Ectodermal cell (in vitro differentiated cells): ENCODE measurements at regions not wholly inside any gene's neighbourhood (a gene's known extent, or its start where the extent isn't known, plus 50 kb on each side); places are given as distances from the start of the nearest gene placed in this dataset.
A peak's percentile ranks its signal among the peaks of the same experiment; 100 is the strongest.

ENCODE experiments used
- H3K27ac ChIP-seq: 2 replicates; pipeline ENCODE4 v1.7.0; 2013; ENCODE audit warnings: mild to moderate bottlenecking, low read depth, low read length; ENCODE audit not compliant: insufficient read depth, poor library complexity, severe bottlenecking
- H3K27me3 ChIP-seq: 2 replicates; pipeline ENCODE4 v1.7.0; 2013; ENCODE audit warnings: mild to moderate bottlenecking, low read length; ENCODE audit not compliant: insufficient read depth, control insufficient read depth, poor library complexity, severe bottlenecking
- H3K36me3 ChIP-seq: one replicate; pipeline ENCODE4 v1.7.0; 2013; ENCODE audit warnings: low read length; ENCODE audit not compliant: control insufficient read depth, insufficient read depth
- H3K4me1 ChIP-seq: one replicate; pipeline ENCODE4 v1.7.0; 2013; ENCODE audit warnings: low read length; ENCODE audit not compliant: control insufficient read depth, insufficient read depth
- H3K4me3 ChIP-seq: 2 replicates; pipeline ENCODE4 v1.7.0; 2013; ENCODE audit warnings: low read depth, low read length, control low read depth; ENCODE audit not compliant: insufficient read depth
- H3K9me3 ChIP-seq: 2 replicates; pipeline ENCODE4 v1.7.0; 2013; ENCODE audit warnings: mild to moderate bottlenecking, low read length, moderate library complexity; ENCODE audit not compliant: control insufficient read depth
- WGBS, 2 experiments: methylation state at CpG; one replicate each; pipeline ENCODE4 v1.1.7; 2013; ENCODE audit warnings: missing lambda C conversion rate in 2 of 2; 5-methylcytosine and 5-hydroxymethylcytosine counted together

DNA sequence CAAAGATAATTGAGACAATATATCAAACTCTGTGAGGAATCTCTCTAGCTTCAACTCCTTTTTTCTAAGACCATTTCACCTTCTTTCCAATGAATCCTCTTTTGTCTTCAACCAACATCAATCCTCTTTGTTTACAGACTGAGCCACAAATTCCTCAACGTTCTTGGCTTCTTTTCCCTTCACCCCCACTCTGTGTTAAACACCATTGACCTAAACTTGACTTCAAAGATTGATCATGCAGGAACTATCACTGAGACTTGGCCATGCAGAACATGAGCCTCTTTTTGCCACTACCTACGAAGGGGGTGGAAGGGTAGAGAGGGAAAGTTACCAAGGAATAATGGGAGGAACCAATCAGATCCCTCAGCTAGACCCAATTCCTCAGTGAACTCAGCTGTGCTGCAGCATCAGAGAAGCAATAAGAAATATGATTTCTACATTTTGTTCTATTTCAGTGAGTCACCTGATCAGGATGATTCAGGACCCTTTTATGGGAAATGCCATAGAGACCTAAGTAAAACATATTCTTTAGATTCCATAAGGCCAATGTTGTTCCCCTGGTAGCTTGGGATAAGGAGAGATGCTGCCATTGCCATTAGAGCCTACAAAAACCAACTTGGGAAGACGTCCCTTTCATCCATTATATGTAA, 187.7 kb upstream of the RGMB start:
- H3K9me3 ChIP-seq, result no peaks in the 10 kb centered on the region
- no peak overlapping the region for H3K27ac ChIP-seq
- WGBS, 2 experiments, result 78 to 80% methylated on average over 3 of the region's 3 CpGs
- H3K4me1 ChIP-seq, result no peaks in the 10 kb centered on the region
- no peaks in the 10 kb centered on the region for H3K27me3 ChIP-seq
- H3K4me3 ChIP-seq, result no peak overlapping the region
- no peaks in the 10 kb centered on the region for H3K36me3 ChIP-seq

- H3K4me3 ChIP-seq, result no peak overlapping the region
- H3K27me3 ChIP-seq, result no peaks in the 10 kb centered on the region
- no peaks in the 10 kb centered on the region for H3K9me3 ChIP-seq
- H3K36me3 ChIP-seq, result no peaks in the 10 kb centered on the region
- H3K27ac ChIP-seq, result no peak overlapping the region
- 94 to 95% methylated on average over 4 of the region's 4 CpGs for WGBS, 2 experiments
- no peaks in the 10 kb centered on the region for H3K4me1 ChIP-seq
Measured at GRCh38 chr5:98586581-98586980, 186.9 kb upstream of the RGMB start.

DNA sequence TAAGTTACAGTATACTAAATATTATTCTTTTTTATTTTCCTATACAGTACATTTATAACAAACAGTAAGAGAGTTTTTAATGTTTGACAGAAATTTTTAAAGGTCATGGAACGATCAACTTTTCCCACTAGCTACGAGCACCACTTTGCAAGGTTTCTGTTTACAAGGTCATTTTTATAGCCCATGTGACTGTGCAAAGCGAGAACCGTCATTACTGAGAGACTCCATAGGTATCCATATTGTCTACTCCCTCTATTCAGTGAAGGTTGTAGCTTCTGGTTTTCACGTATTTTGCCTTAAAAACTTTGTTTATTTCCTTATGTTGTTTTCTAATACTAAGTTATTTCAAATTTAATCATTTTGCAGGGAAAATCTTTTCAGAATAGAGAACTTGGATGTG, 186.3 kb upstream of the RGMB start:
- no peaks in the 10 kb centered on the region for H3K4me1 ChIP-seq
- 93 to 95% methylated on average over 4 of the region's 5 CpGs for WGBS, 2 experiments
- no peak overlapping the region for H3K4me3 ChIP-seq
- no peaks in the 10 kb centered on the region for H3K27me3 ChIP-seq
- H3K36me3 ChIP-seq, result no peaks in the 10 kb centered on the region
- no peaks in the 10 kb centered on the region for H3K9me3 ChIP-seq
- no peak overlapping the region for H3K27ac ChIP-seq

GRCh38 chr5:98588215-98588614, 185.2 kb upstream of the RGMB start:
- H3K4me1 ChIP-seq, result no peaks in the 10 kb centered on the region
- H3K27ac ChIP-seq, result no peak overlapping the region
- WGBS, 2 experiments, result 88% methylated on average over 2 of the region's 3 CpGs
- H3K4me3 ChIP-seq, result no peak overlapping the region
- no peaks in the 10 kb centered on the region for H3K27me3 ChIP-seq
- H3K36me3 ChIP-seq, result no peaks in the 10 kb centered on the region
- no peaks in the 10 kb centered on the region for H3K9me3 ChIP-seq

GRCh38 chr5:98593418-98593817, 180.0 kb upstream of the RGMB start:
- Histone ChIP-seq H3K27me3 (no peaks in the 10 kb centered on the region), H3K36me3 (no peaks in the 10 kb centered on the region), H3K4me1 (no peaks in the 10 kb centered on the region), H3K27ac (no peak overlapping the region), H3K9me3 (no peaks in the 10 kb centered on the region), H3K4me3 (no peak overlapping the region)
- 89 to 96% methylated on average over 4 of the region's 4 CpGs for WGBS, 2 experiments

- WGBS, 2 experiments, result 80 to 97% methylated on average over 1 to 3 of the region's 4 CpGs
- H3K4me3 ChIP-seq, result no peak overlapping the region
- H3K4me1 ChIP-seq, result no peaks in the 10 kb centered on the region
- H3K36me3 ChIP-seq, result no peaks in the 10 kb centered on the region
- no peak overlapping the region for H3K27ac ChIP-seq
- H3K27me3 ChIP-seq, result no peaks in the 10 kb centered on the region
- no peaks in the 10 kb centered on the region for H3K9me3 ChIP-seq
Measured at GRCh38 chr5:98594098-98594497, 179.4 kb upstream of the RGMB start.

DNA sequence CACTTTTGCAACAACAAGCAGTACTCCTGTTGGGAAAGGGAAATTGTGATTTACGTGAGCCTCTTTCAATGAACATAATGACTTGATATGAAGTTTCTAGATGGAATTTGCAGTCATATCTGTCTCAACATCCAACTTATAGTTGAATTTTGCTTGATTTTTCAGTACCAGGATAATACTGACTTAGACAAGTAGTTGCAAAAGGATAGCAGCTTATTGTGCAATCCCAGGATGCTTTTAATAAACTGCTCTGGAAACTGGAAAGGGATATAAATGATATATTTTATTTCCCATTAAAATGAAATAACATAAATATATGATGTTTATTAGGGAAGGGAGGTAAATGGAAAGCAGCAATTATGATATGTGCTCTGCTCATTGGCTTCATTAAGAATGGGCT, 174.4 kb upstream of the RGMB start:
- 86 to 100% methylated on average over 1 of the region's 1 CpG for WGBS, 2 experiments
- Histone ChIP-seq H3K4me1 (no peaks in the 10 kb centered on the region), H3K36me3 (no peaks in the 10 kb centered on the region), H3K27me3 (no peaks in the 10 kb centered on the region), H3K9me3 (no peaks in the 10 kb centered on the region), H3K4me3 (no peak overlapping the region), H3K27ac (no peak overlapping the region)

GRCh38 chr5:98602534-98603112, 170.8 kb upstream of the RGMB start:
- no peak overlapping the region for H3K27ac ChIP-seq
- H3K4me1 ChIP-seq, result peaks cover 9% of the 10 kb centered on the region
- H3K27me3 ChIP-seq, result no peaks in the 10 kb centered on the region
- no peaks in the 10 kb centered on the region for H3K9me3 ChIP-seq
- no peaks in the 10 kb centered on the region for H3K36me3 ChIP-seq
- no peak overlapping the region for H3K4me3 ChIP-seq

- Histone ChIP-seq H3K27me3 (no peaks in the 10 kb centered on the region), H3K27ac (no peak overlapping the region), H3K36me3 (no peaks in the 10 kb centered on the region), H3K4me1 (peaks cover 9% of the 10 kb centered on the region), H3K4me3 (no peak overlapping the region), H3K9me3 (no peaks in the 10 kb centered on the region)
- WGBS, 2 experiments, result 81 to 100% methylated on average over 1 to 2 of the region's 2 CpGs
Measured at GRCh38 chr5:98603456-98603855, 170.0 kb upstream of the RGMB start.

- Histone ChIP-seq H3K27me3 (no peaks in the 10 kb centered on the region), H3K27ac (peak overlapping the region; percentile 40), H3K9me3 (no peaks in the 10 kb centered on the region), H3K4me3 (no peak overlapping the region), H3K36me3 (no peaks in the 10 kb centered on the region), H3K4me1 (peaks cover 9% of the 10 kb centered on the region)
- WGBS, 2 experiments, result 67 to 72% methylated on average over 1 of the region's 1 CpG
Measured at GRCh38 chr5:98604301-98604700, 169.2 kb upstream of the RGMB start.
